Panc1 (cell line): ENCODE measurements at regions not wholly inside any gene's neighbourhood (a gene's known extent, or its start where the extent isn't known, plus 50 kb on each side); places are given as distances from the start of the nearest gene placed in this dataset.

Source experiments
- CTCF ChIP-seq: fragments of 450-650 bp; IDR thresholded peaks from 2 replicates; pipeline ENCODE4 v1.5.1; 2017; ENCODE audit warnings: mild to moderate bottlenecking
- POLR2AphosphoS5 ChIP-seq: IDR thresholded peaks from 2 replicates; pipeline ENCODE4 v1.6.1; 2012; ENCODE audit warnings: mild to moderate bottlenecking, low read depth, low read length, moderate library complexity
- REST ChIP-seq, 2 experiments: IDR thresholded peaks; 2 replicates each; pipeline ENCODE4 v1.6.1; 2011 to 2012; ENCODE audit warnings: low read depth in 2 of 2, control low read depth in 1 of 2, low read length in 1 of 2, mild to moderate bottlenecking in 1 of 2, moderate library complexity in 1 of 2; ENCODE audit not compliant: insufficient read depth in 1 of 2
- SIN3A ChIP-seq: IDR thresholded peaks from 2 replicates; pipeline ENCODE4 v1.6.1; 2012; ENCODE audit warnings: low read depth, mild to moderate bottlenecking, low read length, moderate library complexity, borderline replicate concordance; ENCODE audit not compliant: insufficient read depth
- TCF7L2 ChIP-seq: IDR thresholded peaks from 2 replicates; pipeline ENCODE4 v1.6.1; 2011; ENCODE audit warnings: mild to moderate bottlenecking, low read depth, low read length, inconsistent platforms

DNA sequence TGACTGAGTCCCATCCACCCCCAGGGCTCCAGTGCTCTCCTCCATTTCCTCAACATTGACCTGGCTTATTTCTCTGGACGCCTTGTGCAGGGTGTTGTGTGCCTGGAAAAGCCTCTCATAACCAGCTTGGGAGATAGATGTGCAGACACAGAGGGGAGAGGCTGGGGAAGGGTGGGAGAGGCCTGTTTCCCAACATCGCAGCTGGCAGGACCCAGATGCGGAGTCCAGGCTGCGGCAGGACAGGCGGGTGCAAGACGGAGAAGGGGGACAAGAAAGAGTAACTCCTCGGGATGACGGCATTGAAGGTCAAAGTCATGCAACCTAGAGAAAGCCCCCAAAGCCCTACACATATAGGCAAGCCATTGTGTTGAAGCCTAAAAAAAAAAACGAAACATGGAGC lies 54.1 kb upstream of the ANTXRL start:
- TF ChIP-seq CTCF (no peak), POLR2AphosphoS5 (no peak), TCF7L2 (no peak), SIN3A (no peak), REST (IDR thresholded peaks at IDR 0.05; ENCODE audit: insufficient read depth in 1 of 2, low read depth in 2 of 2, low read length in 1 of 2) (no peak)
